ENCODE measurements at regions not wholly inside any gene's neighbourhood (a gene's known extent, or its start where the extent isn't known, plus 50 kb on each side); places are given as distances from the start of the nearest gene placed in this dataset.
A peak's percentile ranks its signal among the peaks of the same experiment; 100 is the strongest.

DNA sequence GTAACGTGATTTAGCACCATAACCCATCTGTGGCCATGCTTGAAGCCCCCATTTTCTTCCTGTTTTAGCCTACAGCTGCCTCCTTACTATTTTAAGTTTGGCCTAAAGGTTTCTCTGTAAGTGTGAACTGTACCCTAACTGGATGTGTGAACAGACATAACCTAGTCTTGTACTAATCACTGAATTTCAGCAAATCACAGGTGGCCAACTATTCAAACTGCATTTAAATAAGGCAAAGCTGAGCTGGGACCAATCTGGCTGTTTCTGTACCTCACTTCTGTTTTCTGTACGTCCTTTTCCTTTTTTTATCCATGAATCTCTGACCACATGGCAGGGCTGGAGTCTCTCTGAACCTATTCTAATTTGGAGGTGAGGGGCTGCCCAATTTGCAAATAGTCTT, 452.7 kb upstream of the HS6ST1 start (continued):
- TF ChIP-seq KDM5B (CRISPR knock-in tag; IDR thresholded peaks at IDR 0.05; ENCODE audit: borderline replicate concordance), result no peak

DNA sequence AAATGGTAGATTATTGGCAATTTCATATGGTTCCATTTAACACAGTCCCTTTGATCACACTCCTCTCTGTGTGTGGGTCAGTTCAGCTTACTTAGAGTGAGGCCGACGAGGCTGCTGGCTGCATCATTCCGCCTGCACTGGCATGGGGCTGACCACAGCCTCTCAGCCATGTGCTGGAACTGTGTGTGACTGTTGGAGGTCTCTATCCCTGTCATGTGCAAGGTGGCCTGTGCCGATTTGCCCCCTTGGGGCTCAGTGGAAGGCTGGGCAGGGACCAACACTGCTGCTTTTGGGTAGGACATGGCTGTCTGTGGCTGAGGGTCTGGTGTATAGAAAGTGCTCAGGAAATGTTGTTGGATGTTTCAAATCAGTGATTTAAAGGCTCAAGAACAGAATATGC, 454.0 kb upstream of the HS6ST1 start:
- Histone ChIP-seq H3K4me3 (replicated peaks in 1 of 3; ENCODE audit: insufficient read depth in 1 of 3, low read depth in 2 of 3, low read length in 3 of 3) (no peak overlapping the region), H2AFZ (ENCODE audit: low read length) (no peak overlapping the region), H3K9ac (ENCODE audit: insufficient read depth, low read depth, low read length) (no peak overlapping the region), H3K79me2 (ENCODE audit: insufficient read depth, low read length) (no peaks in the 10 kb centered on the region), H3K36me3 (replicated peaks in 1 of 2; ENCODE audit: control insufficient read depth in 1 of 2, insufficient read depth in 2 of 2, low read length in 2 of 2) (no peaks in the 10 kb centered on the region), H4K20me1 (ENCODE audit: insufficient read depth, low read length) (no peaks in the 10 kb centered on the region), H3K4me1 (ENCODE audit: insufficient read depth, low read length) (no peaks in the 10 kb centered on the region), H3K27ac (ENCODE audit: extremely low read length, insufficient read depth, low read length) (no peak overlapping the region), H3K4me2 (ENCODE audit: low read depth, low read length) (no peak overlapping the region), H3K27me3 (ENCODE audit: control insufficient read depth in 1 of 2, insufficient read depth in 2 of 2, low read length in 2 of 2) (peaks cover 0 to 35% of the 10 kb centered on the region in 2 experiments; a peak in 3 of 5 replicates), H3K9me3 (ENCODE audit: low read length) (no peaks in the 10 kb centered on the region)
- TF ChIP-seq ZSCAN12 (CRISPR knock-in tag; IDR thresholded peaks at IDR 0.05), result no peak
- WGBS (ENCODE audit: low lambda C conversion rate), result 0% methylated on average over 4 of the region's 4 CpGs
- in situ Hi-C loops (cut with HindIII; ENCODE audit: extremely low pct_ligation_motif_present, low pct_unique_long_range_greater_than_20kb), result loop anchor here (25.0 kb wide), 1 partner anchor 1065 kb away; no protein-coding TSS in a partner anchor
- POLR2A ChIA-PET, result no interaction called here
- DNase-seq (ENCODE audit: low spot score) (no peak), ATAC-seq (no peak), FAIRE-seq (no peak)
- CTCF ChIA-PET (ENCODE audit: low intra/inter-chr PET ratio, low total read pairs), result no interaction called here
- BruUV-seq (replicated peaks), result no TSS peak
- intact Hi-C loops (cut with micrococcal nuclease; ENCODE audit: unreplicated experiment), result no loop called here

DNA sequence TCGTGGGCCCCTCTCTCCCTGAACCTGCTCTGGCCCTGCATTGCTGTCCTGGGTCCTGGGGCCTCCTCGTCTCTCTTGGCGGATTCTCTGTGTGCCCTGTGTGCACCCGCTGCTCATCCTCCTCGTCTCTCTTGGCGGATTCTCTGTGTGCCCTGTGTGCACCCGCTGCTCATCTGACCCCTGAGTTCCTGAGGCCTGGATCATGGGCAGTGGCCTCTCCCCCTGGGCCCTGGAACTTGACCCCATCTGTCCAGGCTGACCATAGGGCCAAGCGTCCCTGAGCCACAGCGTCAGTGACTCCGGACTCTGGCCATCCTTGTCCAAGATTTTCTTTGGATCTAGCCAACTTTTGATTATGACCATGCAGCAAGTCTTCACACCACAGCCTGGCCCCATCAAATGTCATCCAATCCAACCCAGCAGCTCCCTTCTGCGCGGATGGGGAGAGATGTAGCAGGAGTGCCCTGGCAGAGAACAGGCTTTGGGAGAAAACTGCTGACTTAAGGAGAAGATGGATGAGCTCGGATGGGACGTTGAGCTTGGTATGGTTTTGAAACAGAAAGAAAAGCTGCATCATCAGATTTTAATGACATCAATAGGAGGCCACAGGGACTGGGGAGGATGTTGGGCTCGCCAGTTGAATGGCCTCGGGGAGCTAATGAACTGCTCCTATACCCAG, 455.1 kb upstream of the HS6ST1 start:
- no peak for DNase-seq (ENCODE audit: low spot score)
- BruUV-seq (replicated peaks), result no TSS peak
- CTCF ChIA-PET (ENCODE audit: low intra/inter-chr PET ratio, low total read pairs), result no interaction called here

More for the DNA sequence above, 455.1 kb upstream of the HS6ST1 start:
- H3K36me3 ChIP-seq (replicated peaks in 1 of 2; ENCODE audit: control insufficient read depth in 1 of 2, insufficient read depth in 2 of 2, low read length in 2 of 2), result no peaks in the 10 kb centered on the region
- H2AFZ ChIP-seq (ENCODE audit: low read length), result no peak overlapping the region
- TF ChIP-seq BCL6 (CRISPR knock-in tag; IDR thresholded peaks at IDR 0.05), result no peak
- TF ChIP-seq ZNF326 (CRISPR knock-in tag; IDR thresholded peaks at IDR 0.05; ENCODE audit: borderline replicate concordance), result no peak
- no peak for TF ChIP-seq ZNF207 (IDR thresholded peaks at IDR 0.05; ENCODE audit: borderline replicate concordance)
- no peak for TF ChIP-seq XBP1 (CRISPR knock-in tag; IDR thresholded peaks at IDR 0.05)
- TF ChIP-seq PRPF4 (IDR thresholded peaks at IDR 0.05; ENCODE audit: low read depth, low read length, poor library complexity, severe bottlenecking), result no peak
- no peak for TF ChIP-seq ZNF124 (CRISPR knock-in tag; IDR thresholded peaks at IDR 0.05)
- TF ChIP-seq MAFK (conservative IDR thresholded peaks at IDR 0.05 in 1 of 2, IDR thresholded peaks at IDR 0.05 in 1 of 2; ENCODE audit: low read length in 2 of 2), result peak; percentile 49 to 78; a peak in 3 of 4 replicates
- TF ChIP-seq U2AF2 (IDR thresholded peaks at IDR 0.05; ENCODE audit: low read depth, low read length), result no peak
- TF ChIP-seq GABPA (IDR thresholded peaks at IDR 0.05; ENCODE audit: low read depth, low read length), result no peak
- TF ChIP-seq GABPA (CRISPR knock-in tag; IDR thresholded peaks at IDR 0.05; ENCODE audit: low read depth), result no peak
- no peak for TF ChIP-seq ZNF234 (CRISPR knock-in tag; conservative IDR thresholded peaks at IDR 0.05)
- peak; percentile 70 for TF ChIP-seq MAFF (IDR thresholded peaks at IDR 0.05; ENCODE audit: low read depth, low read length)
- no peak for ATAC-seq
- no peaks in the 10 kb centered on the region for H3K4me1 ChIP-seq (ENCODE audit: insufficient read depth, low read length)
- no peaks in the 10 kb centered on the region for H3K79me2 ChIP-seq (ENCODE audit: insufficient read depth, low read length)
- H3K9me3 ChIP-seq (ENCODE audit: low read length), result no peaks in the 10 kb centered on the region
- H3K27me3 ChIP-seq (ENCODE audit: control insufficient read depth in 1 of 2, insufficient read depth in 2 of 2, low read length in 2 of 2), result peaks cover 0 to 39% of the 10 kb centered on the region in 2 experiments; a peak in 3 of 5 replicates
- intact Hi-C loops (cut with micrococcal nuclease; ENCODE audit: unreplicated experiment) (no loop called here), in situ Hi-C loops (cut with HindIII; ENCODE audit: extremely low pct_ligation_motif_present, low pct_unique_long_range_greater_than_20kb) (loop anchor here (25.0 kb wide), 1 partner anchor 1064 kb away; no protein-coding TSS in a partner anchor)
- POLR2A ChIA-PET, result no interaction called here
- no peak overlapping the region for H3K27ac ChIP-seq (ENCODE audit: extremely low read length, insufficient read depth, low read length)
- H3K4me3 ChIP-seq (replicated peaks in 1 of 3; ENCODE audit: insufficient read depth in 1 of 3, low read depth in 2 of 3, low read length in 3 of 3), result no peak overlapping the region
- H3K9ac ChIP-seq (ENCODE audit: insufficient read depth, low read depth, low read length), result no peak overlapping the region
- no peak for FAIRE-seq
- H3K4me2 ChIP-seq (ENCODE audit: low read depth, low read length), result no peak overlapping the region
- WGBS (ENCODE audit: low lambda C conversion rate), result 12% methylated on average over 16 of the region's 16 CpGs
- no peaks in the 10 kb centered on the region for H4K20me1 ChIP-seq (ENCODE audit: insufficient read depth, low read length)
